Mononuclear cell (primary cell): ENCODE measurements at regions not wholly inside any gene's neighbourhood (a gene's known extent, or its start where the extent isn't known, plus 50 kb on each side); places are given as distances from the start of the nearest gene placed in this dataset.

Source experiments
- H3K27me3 ChIP-seq: 2 replicates; pipeline ENCODE4 v1.6.0; 2011; ENCODE audit warnings: low read length, control low read depth; ENCODE audit not compliant: insufficient read depth
- H3K4me1 ChIP-seq: 2 replicates; pipeline ENCODE4 v1.5.1; 2011; ENCODE audit warnings: mild to moderate bottlenecking, low read length, control low read depth; ENCODE audit not compliant: insufficient read depth
- H3K4me3 ChIP-seq: 2 replicates; pipeline ENCODE4 v1.5.1; 2011; ENCODE audit warnings: mild to moderate bottlenecking, low read length, moderate library complexity
- H3K9me3 ChIP-seq: 2 replicates; pipeline ENCODE4 v1.5.1; 2011; ENCODE audit warnings: low read depth, mild to moderate bottlenecking, control low read depth, low read length

- Histone ChIP-seq H3K4me1 (no peaks in the 10 kb centered on the region), H3K9me3 (no peaks in the 10 kb centered on the region), H3K27me3 (no peaks in the 10 kb centered on the region), H3K4me3 (no peak overlapping the region)
Measured at GRCh38 chr16:74199066-74199841, 97.4 kb upstream of the PSMD7 start.

GRCh38 chr16:74192281-74192797 is 104.3 kb upstream of the PSMD7 start:
- Histone ChIP-seq H3K27me3 (no peaks in the 10 kb centered on the region), H3K9me3 (no peaks in the 10 kb centered on the region), H3K4me1 (no peaks in the 10 kb centered on the region), H3K4me3 (no peak overlapping the region)

GRCh38 chr16:74190292-74190691 is 106.3 kb upstream of the PSMD7 start:
- H3K4me3 ChIP-seq, result no peak overlapping the region
- no peaks in the 10 kb centered on the region for H3K4me1 ChIP-seq
- no peaks in the 10 kb centered on the region for H3K9me3 ChIP-seq
- H3K27me3 ChIP-seq, result no peaks in the 10 kb centered on the region

GRCh38 chr16:74188856-74189255 is 107.8 kb upstream of the PSMD7 start:
- Histone ChIP-seq H3K4me3 (no peak overlapping the region), H3K4me1 (no peaks in the 10 kb centered on the region), H3K27me3 (no peaks in the 10 kb centered on the region), H3K9me3 (no peaks in the 10 kb centered on the region)

GRCh38 chr16:74186561-74186971 is 110.0 kb upstream of the PSMD7 start:
- Histone ChIP-seq H3K4me3 (no peak overlapping the region), H3K9me3 (no peaks in the 10 kb centered on the region), H3K27me3 (no peaks in the 10 kb centered on the region), H3K4me1 (no peaks in the 10 kb centered on the region)

GRCh38 chr16:74184839-74185238 is 111.8 kb upstream of the PSMD7 start:
- Histone ChIP-seq H3K4me1 (no peaks in the 10 kb centered on the region), H3K4me3 (no peak overlapping the region), H3K9me3 (no peaks in the 10 kb centered on the region), H3K27me3 (no peaks in the 10 kb centered on the region)

GRCh38 chr16:74183601-74184360 is 112.8 kb upstream of the PSMD7 start:
- Histone ChIP-seq H3K4me3 (no peak overlapping the region), H3K9me3 (no peaks in the 10 kb centered on the region), H3K27me3 (no peaks in the 10 kb centered on the region), H3K4me1 (no peaks in the 10 kb centered on the region)

- H3K4me3 ChIP-seq, result no peak overlapping the region
- H3K4me1 ChIP-seq, result no peaks in the 10 kb centered on the region
- no peaks in the 10 kb centered on the region for H3K27me3 ChIP-seq
- H3K9me3 ChIP-seq, result no peaks in the 10 kb centered on the region
Measured at GRCh38 chr16:74169687-74170376, 126.8 kb upstream of the PSMD7 start.

- H3K27me3 ChIP-seq, result no peaks in the 10 kb centered on the region
- H3K9me3 ChIP-seq, result no peaks in the 10 kb centered on the region
- H3K4me3 ChIP-seq, result no peak overlapping the region
- H3K4me1 ChIP-seq, result no peaks in the 10 kb centered on the region
Measured at GRCh38 chr16:74169066-74169465, 127.5 kb upstream of the PSMD7 start.

- H3K4me1 ChIP-seq, result no peaks in the 10 kb centered on the region
- H3K4me3 ChIP-seq, result no peak overlapping the region
- H3K27me3 ChIP-seq, result no peaks in the 10 kb centered on the region
- no peaks in the 10 kb centered on the region for H3K9me3 ChIP-seq
Measured at GRCh38 chr16:74168445-74168844, 128.2 kb upstream of the PSMD7 start.

- Histone ChIP-seq H3K27me3 (no peaks in the 10 kb centered on the region), H3K9me3 (no peaks in the 10 kb centered on the region), H3K4me3 (no peak overlapping the region), H3K4me1 (no peaks in the 10 kb centered on the region)
Measured at GRCh38 chr16:74166456-74166855, 130.2 kb upstream of the PSMD7 start.

GRCh38 chr16:74165566-74166080 is 131.0 kb upstream of the PSMD7 start:
- no peaks in the 10 kb centered on the region for H3K9me3 ChIP-seq
- H3K4me3 ChIP-seq, result no peak overlapping the region
- no peaks in the 10 kb centered on the region for H3K4me1 ChIP-seq
- H3K27me3 ChIP-seq, result no peaks in the 10 kb centered on the region

GRCh38 chr16:74160759-74161158 is 135.9 kb upstream of the PSMD7 start:
- Histone ChIP-seq H3K4me3 (no peak overlapping the region), H3K4me1 (no peaks in the 10 kb centered on the region), H3K9me3 (no peaks in the 10 kb centered on the region), H3K27me3 (no peaks in the 10 kb centered on the region)

GRCh38 chr16:74153773-74154172 is 142.8 kb upstream of the PSMD7 start:
- Histone ChIP-seq H3K27me3 (peaks cover 4% of the 10 kb centered on the region), H3K4me1 (no peaks in the 10 kb centered on the region), H3K9me3 (peaks cover 5% of the 10 kb centered on the region), H3K4me3 (no peak overlapping the region)

GRCh38 chr16:74146643-74147042 is 150.0 kb upstream of the PSMD7 start:
- Histone ChIP-seq H3K4me3 (no peak overlapping the region), H3K9me3 (peaks cover 5% of the 10 kb centered on the region), H3K4me1 (no peaks in the 10 kb centered on the region), H3K27me3 (peaks cover 4% of the 10 kb centered on the region)
